Activated naive CD4-positive, alpha-beta T cell (primary cell): ENCODE measurements at regions not wholly inside any gene's neighbourhood (a gene's known extent, or its start where the extent isn't known, plus 50 kb on each side); places are given as distances from the start of the nearest gene placed in this dataset.
"Not testable (repeated sequence)": the region's sequence is repeated elsewhere in the genome, so short reads cannot be mapped to it uniquely, and the experiment has no call there.

Source experiments
- DNase-seq, 4 experiments: peaks; one replicate each; lab custom pipeline; 2025; lab: John Stamatoyannopoulos, UW

DNA sequence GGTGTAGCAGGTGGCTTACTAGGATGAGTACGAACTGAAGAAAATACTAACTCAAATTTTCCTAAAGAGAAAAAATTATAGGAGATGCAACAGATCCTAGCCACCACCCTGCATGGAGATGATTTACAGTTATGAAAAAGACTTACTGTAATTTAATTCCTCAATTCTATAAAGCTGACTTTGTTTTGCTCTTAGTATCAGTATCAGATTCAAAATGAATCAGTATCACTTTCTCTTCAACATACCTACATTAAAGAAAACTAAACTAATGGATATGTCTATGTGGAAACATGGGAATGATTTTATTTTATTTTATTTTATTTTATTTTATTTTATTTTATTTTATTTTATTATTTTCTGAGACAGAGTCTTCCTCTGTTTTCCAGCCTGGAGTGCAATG is 525.8 kb downstream of the NLGN4X start:
- DNase-seq, result no peak

DNA sequence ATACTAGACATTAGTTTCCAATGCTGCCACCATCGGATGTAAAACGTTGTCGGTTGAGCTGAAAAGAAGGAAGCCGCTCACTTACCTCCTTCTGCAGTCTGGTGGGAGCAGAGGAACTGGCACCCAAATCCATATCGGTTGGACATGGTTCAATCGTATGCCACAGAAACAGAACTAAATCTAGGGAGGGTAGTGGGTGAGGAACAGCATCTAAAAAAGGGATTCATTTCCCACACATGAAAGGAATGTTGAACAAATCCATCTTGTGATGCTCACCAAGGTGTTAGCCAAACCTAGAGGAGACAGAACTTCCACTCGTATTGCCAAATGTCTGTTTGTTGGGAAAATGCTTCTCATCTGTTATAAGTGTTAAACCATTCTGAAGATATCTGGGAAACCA is 532.7 kb downstream of the NLGN4X start:
- DNase-seq, result no peak

DNA sequence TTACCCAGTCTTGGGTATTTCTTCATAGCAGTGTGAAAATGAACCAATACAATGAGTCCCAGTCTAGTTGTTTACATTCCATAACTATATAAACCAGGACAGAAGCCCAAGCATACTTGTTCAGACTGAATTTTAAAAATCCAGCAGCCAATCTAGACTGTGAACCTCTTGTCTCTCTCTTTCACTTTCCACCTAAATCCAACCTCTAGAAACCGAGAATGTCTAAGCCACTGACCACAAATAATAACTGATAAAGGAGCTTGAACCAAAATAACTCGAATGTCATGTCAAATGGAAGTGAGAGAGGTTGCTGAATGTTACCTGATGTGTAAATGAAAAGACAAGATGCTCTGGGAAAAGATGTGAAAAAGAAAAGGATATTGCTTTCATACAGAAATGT is 544.7 kb downstream of the NLGN4X start:
- no peak for DNase-seq

DNA sequence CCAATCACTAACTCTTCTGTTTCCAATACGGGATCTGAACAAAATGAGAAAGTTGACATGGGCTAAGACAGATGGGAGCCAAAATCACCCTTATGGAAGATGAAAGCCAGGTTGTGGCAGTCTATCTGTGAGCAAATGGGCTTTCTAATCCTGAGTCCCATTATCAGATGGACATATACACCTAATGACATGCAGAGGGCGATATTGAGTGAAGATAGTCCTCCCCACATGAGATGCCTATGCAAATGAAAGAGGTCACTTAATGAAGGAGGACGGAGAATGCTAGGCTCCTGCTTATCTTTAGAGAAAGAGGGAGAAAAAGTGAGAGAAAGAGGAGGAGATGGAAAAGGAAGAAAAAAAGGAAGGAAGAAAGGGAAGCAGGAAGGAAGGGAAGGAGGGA is 547.5 kb downstream of the NLGN4X start:
- DNase-seq, result no peak

DNA sequence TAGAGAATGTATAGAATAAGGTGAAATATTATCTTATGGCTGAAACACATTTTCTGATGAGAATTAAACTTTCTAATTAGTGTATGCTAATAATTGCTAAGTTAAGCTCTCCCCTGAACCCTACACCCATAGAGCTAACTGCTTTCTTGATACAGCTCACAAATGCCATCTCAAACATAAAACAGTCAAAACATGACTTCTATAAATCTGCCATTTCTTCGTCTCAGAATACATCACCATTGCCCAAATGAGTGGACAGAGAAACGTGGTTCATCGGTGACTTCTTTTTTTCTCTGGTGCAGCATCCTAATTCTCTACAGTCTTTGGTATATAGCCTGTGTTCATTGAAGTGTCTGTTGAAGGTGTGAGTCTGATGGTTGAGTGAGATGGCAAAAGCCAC is 554.6 kb downstream of the NLGN4X start:
- no peak for DNase-seq

DNA sequence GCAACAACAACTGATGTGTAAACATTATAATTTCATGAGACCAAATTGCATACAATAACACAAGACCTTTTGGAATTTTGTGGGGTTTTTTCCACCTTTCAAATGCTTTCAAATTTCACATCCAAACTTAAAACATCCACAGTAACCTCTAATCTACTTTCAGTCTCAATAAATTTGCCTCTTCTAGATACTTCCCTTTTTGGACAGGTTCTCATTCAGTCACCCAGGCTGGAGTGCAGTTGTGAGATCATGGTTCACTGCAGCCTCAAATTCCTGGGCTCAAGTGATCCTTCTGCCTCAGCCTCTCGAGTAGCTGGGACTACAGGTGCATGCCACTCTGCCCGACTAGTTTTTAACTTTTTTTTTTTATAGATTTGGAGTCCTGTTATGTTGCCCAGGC is 556.6 kb downstream of the NLGN4X start:
- DNase-seq, result no peak

DNA sequence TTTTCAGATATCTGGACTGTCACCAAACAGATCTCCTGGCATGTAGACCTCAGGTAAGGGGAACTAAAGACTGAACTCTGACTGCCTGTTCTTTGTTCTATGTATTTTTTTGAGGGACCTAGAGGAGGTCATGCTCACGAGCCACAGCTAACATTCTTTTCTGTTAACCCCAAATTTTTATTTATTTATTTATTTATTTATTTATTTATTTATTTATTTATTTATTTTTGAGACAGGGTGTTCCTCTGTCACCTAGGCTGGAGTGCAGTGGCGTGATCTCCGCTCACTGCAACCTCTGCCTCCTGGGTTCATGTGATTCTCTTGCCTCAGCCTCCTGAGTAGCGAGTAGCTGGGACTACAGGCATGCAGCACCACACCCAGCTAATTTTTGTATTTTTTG is 562.0 kb downstream of the NLGN4X start:
- not testable (repeated sequence) for DNase-seq

DNA sequence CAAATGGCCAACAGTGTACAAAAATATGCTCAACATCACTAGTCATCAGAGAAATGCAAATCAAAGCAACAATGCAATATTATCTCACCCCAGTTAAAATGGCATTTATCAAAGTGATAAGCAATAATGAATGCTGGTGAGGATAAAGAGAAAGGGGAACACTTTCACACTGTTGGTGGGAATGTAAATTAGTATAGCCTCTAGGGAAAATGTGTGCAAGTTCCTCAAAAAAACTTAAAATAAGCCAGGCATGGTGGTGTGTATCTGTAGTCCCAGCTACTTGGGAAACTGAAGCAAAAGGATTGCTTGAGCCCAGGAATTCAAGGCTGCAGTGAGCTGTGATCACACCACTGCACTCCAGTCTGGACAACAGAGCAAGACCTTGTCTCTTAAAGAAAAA is 572.1 kb downstream of the NLGN4X start:
- DNase-seq, result no peak

DNA sequence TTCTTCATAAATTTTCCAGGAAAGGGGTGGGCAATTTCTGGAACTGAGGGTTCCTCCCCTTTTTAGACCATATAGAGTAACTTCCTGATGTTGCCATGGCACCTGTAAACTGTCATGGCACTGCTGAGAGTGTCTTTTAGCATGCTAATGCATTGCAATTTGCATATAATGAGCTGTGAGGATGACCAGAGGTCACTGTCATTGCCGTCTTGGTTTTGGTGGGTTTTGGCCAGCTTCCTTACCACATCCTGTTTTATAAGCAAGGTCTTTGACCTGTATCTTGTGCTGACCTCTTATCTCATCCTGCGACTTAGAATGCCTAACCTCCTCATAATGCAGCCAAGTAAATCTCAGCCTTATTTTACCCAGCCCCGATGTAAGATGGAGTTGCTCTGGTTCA is 577.8 kb downstream of the NLGN4X start:
- DNase-seq, result no peak

DNA sequence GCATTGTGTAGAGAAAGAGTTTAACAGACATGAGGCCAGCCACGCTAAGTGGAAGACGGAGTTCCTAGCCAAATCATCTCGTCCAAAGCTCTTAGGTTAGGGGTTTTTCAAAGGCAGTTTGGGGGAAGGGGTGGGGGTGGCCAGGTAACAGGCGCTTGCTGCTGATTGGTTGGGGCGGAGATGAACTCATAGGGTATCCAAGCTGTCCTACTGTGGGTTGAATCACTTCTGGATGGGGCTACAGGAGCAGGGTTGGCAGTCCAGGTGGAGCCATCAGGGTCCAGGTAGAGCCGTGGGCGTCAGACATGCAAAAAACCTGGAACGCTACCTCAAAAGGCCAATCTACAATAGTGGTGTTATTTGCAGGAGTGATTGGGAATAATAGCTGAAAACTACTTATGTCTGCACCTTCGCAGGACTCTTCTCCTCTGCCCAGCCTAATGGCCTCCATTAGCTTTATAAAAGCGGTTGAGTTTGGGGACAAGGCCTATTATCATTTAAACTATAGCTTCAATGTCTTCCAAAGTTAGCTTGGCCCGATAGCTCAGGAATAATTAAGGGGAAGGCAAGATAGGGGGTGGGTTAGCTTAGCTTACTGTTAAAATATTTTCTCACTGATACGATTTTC is 579.6 kb downstream of the NLGN4X start:
- DNase-seq, result no peak

DNA sequence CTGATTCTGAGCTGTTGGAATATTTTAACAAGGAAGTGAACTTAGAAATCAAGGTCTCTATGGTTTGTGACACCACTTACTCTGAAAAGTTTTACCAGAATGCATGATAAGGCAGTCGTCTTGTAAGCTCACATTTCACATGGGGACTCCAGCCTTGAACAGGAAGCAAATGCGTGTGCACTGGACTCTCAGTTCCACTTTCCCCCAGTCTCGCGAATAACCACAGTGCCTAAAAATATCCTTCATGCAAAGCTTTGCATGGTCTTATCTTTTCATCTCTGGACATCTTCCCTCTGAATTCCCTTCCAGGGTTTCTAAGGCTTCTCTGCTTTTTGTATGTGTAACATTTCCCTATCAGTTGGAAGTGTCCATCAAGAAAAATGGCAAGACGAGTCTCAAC is 581.8 kb downstream of the NLGN4X start:
- no peak for DNase-seq

DNA sequence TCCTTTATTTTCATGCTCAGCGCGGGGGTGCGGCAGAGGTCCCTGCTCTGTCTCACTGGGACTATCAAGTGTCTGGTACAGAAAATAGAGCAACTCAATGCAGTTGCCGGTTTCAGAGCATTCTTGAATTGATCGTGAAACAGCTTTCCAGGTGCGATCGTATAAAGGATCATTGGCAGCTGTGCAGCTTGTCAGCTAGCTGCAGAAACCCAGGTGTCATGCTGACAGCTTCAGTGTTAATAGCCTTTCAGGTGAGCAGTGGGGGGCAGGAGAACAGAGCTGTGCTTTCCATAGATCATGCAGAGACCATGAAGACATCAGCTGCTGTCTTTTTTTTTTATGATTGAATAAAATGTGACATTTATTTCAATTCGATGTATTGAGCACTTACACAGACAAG is 583.9 kb downstream of the NLGN4X start:
- no peak for DNase-seq

DNA sequence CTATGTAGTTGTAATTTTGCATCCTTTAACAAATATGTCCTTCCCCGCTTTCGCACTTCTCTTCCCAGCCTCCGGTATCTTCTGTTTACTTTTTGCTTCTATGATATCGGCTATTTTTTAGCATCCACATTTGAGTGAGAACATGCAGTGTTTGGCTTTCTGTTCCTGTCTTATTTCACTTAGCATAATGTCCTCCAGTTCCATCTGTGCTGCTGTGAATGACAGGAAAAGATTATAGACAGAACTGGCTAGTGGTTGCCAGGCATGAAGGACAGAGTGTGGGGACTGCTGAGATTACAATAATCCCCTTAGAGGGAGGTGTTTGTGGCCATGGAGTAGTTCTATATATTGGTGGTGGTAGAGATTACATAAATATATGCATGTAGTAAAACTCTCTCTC is 588.6 kb downstream of the NLGN4X start:
- DNase-seq, result no peak

DNA sequence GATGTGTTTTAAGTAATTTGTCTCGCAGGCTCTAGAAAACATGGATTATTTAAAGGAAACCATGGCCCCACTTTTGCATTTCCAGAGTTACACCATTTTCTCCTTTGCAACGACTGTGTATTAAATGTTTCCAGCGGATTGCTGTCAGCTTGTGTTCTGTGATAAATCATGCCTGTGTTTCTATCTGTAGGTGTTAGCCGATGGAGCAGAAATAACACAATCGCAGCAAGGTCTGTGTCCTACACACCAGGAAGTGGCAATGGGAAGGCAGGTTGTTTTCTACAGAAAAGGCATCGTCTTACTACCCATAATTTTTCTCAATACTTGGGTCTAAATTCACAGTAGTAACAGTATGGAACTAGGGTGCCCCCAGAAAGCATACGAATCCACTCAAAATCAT is 590.1 kb downstream of the NLGN4X start:
- DNase-seq, result no peak

DNA sequence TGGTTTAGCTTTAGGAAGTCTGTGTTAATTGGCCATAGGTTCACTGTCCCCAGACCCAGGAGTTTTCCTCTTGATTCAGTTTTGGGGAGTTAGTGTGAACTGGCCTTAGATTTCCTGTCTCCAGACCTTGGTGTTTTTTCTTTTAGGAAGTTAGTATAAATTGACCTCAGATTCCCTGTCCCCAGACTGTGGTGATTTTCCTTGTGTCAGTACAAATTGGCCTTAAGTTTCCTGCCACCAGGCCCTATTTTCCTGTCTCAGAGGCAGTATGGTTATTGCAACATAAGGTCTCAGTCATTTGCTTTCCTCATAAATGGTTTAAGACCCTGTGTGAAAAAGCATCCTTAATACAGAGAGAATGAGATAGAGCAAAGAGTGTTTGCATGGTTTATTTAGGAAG is 595.8 kb downstream of the NLGN4X start:
- no peak for DNase-seq

DNA sequence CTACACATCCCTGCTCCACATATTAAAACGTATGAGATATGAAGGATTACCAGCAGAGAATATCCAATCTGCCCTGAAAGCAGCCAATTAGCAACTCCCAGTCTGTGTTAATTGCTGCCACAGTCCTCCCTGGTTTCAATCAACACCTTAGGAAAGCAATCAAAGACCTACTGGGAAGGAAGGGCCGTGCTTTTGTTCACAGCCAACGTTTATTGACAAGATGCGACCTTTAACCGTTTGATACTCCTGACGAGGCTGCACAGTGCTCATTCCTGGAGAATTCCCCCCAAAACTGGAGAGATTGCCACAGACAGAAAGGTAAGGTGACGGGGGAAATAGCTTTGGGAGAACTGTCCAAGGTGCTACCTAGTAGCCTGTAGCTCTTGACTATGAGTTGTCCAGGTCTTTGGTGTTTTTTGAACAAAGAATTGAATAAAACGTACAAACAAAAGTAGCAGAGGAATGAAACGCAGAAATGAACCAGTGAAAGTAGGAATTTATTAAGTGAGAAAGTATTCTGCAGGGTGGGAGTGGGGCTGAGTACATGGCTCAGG is 596.5 kb downstream of the NLGN4X start:
- DNase-seq, result no peak

DNA sequence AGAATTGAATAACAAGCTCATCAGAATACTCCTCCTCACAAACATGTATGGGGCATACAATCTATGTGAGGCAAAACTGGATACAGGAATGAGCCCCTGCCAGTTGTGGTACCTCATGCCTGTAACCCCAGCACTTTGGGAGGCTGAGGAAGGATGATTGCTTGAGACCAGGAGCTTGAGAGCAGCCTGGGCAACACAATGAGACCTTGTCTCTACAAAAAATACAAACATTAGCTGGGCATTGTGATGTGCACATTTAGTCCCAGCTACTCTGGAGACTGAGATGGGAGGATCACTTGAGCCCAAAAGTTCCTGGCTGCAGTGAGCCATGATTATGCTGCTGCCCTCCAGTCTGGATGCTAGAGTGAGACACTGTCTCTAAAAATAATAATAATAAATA is 611.0 kb downstream of the NLGN4X start:
- DNase-seq, result no peak

DNA sequence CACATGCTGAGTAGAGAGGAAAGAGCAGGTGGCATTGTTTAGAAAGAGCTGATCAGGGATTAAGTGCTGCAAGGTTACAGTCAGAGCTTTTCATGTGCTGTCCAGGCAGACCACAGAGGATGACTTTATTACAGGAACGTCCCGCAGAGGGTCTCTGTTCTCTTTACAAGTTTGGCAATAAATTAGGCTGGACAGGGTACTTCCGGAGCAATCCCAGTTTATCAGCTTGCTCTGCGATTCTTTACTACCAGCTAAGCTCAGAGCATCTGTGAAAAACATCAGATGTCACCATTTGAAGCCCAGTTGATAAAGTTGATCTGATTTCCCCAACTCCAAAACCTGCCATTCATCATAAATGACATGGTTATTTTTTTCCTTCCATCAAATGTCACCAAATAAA is 633.1 kb downstream of the NLGN4X start:
- DNase-seq, result no peak

DNA sequence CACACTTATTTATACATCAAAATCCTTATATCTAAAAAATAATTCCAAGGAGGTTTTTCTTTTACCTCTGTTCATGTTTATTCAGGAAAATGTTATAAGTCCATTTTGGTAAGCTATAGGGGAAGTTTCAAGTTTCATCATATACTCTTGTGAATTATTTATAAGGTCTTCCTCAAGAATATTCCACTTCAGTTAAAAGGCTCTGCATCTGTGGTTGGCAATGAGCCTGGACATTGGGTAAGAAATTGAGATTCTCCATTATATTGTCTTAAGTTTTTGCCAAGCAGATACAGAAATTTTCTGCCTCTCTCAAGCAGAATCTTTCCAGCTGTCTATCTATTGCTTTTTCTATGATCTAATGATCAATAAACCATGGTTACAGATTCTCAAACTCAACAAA is 641.9 kb downstream of the NLGN4X start:
- DNase-seq, result no peak

DNA sequence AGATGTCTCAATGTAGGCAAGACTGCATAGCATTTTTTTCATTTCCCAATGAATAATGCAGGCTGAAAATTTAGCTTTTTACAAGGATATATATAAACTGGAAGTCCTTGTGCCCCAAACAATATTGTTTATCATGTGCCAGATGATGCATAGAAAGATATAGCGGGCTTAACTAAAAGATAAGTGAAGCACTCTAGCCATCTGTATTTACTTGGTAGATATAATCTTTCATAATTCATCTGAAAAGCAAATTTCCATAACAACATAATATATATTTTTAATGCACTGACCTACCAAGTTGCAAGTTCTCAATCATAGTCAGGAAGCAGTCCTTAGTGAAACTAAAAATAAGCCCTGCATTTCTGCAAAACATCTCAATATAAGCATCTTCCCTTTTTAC is 653.3 kb downstream of the NLGN4X start:
- no peak for DNase-seq

DNA sequence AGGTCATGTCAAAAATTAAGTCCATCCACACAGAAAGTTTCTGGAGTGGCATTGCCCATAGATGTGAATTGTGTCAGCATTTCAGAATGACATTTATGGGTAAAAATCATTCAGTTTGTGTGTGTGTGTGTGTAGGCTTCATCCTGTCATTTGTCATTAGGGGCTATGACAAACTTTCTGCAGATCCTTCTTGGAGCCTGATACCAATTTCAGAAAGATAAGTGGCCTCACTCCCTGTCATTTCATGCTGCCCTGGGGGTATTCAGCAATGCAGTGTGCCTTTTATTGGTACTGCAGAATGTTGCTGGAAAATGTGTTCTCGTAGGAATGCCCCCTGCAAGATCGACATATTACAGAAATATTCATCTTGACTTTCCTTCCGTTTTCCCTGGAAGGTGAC is 659.7 kb downstream of the NLGN4X start:
- DNase-seq, result no peak

DNA sequence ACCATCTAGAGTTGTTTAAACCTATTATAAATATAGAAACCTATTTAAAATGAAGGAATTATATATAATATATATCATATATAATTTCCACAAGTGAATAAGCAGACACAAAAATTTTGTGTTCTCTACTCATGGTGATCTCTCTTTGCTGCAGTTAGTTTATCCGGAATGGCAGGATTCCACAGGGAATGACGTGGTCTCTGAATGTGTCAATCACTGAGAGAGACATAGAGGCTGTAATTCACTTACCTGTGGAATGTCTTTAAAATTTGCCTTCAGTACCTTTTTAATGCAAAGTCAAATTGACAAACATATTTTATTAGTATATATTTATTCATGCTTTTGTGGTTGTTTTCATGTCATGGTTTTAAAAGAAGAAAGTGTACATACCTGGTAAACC is 669.3 kb downstream of the NLGN4X start:
- DNase-seq, result no peak

DNA sequence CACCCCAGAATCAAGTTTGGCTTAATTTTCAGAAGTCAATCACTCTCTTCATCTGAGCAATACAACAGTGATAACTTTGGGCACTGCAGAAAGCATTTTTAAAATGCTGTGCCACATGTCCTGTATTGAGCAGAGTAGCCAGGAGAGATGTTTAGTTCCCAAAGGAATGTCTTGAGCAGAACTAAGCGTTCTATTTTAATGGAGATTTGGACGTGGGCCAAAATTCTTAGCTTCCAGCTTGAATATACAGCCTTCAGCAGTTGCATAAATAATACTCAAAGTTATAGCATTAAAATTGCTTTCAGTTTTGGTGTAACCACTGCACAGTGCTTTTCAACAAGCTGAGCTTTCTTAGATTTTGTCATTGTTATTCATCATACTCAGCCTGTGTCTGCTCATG is 679.2 kb downstream of the NLGN4X start:
- no peak for DNase-seq

DNA sequence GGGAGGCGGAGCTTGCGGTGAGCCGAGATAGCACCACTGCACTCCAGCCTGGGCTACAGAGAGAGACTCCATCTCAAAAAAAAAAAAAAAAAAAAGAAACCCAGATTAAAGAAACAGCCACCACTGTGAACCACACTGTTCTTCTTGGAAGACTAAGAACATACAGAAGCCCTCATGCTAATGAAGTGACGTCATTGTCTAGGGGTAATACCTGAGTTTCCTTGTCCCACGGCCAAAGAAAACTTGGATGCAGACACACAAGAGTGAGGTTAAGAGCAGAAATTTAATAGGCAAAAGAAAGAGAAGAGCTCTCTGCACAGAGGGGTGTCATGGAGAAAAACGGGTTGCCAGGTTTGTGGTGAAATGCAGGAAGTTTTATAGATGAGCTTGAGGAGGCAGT is 691.6 kb downstream of the NLGN4X start:
- no peak for DNase-seq

DNA sequence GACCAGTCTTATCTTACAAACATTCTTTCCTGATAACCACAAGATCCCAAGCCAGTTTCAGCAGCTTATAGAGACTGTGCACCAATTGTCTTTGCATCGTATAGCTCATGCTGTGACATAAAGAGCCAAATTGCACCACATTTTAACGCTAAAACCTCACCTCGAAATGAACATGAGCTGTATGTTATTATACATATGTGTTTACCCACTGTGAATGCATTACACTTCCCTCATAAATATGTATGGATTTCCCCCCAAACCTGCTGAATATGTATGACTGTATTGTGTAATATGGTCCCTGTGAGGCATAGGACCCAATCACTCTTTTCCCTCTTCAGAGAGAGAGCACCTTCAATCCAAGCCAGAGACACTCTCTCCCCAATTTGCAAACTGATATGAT is 692.4 kb downstream of the NLGN4X start:
- DNase-seq, result no peak
